ENCODE measurements at regions not wholly inside any gene's neighbourhood (a gene's known extent, or its start where the extent isn't known, plus 50 kb on each side); places are given as distances from the start of the nearest gene placed in this dataset.

DNA sequence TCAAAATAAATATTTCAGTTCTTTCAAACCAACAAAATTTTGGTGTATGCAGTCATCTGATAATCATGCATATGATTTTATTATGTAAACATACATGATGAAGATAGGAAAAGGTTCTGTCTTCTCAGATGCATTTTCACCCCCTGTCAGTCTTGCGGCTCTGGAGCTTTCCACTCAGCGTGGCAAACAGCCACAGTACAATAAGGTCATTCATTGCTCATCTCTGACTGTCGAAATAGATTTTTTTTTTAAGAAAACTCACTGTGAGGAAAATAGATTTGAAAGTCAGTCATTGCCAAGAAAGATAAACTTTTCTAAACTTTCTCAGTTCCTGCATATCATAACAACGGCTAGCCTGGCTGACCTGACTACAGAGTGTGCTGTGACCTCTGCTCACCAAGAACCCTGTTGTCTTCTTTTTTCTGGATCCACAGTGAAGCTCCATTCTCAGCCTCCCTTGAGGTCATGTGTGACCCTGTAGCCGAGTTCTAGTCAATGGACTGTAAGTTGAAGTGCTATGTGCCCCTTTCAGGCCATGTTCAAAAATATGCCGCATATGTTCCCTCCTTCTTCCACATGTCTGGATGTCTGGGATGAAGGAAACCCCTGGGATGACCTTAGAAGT, 519.6 kb downstream of the KLF5 start:
- Histone ChIP-seq H3K4me3 (no peak overlapping the region), H3K9me3 (ENCODE audit: low read depth) (no peaks in the 10 kb centered on the region), H3K36me3 (no peaks in the 10 kb centered on the region), H3K4me1 (ENCODE audit: low read depth) (no peaks in the 10 kb centered on the region), H3K27me3 (no peaks in the 10 kb centered on the region), H3K27ac (no peak overlapping the region)
- peak in 1 of 2 donors; percentile 47 for DNase-seq (ENCODE audit: low read depth in 1 of 2, low spot score in 1 of 2)
- TF ChIP-seq, protein P1, sequence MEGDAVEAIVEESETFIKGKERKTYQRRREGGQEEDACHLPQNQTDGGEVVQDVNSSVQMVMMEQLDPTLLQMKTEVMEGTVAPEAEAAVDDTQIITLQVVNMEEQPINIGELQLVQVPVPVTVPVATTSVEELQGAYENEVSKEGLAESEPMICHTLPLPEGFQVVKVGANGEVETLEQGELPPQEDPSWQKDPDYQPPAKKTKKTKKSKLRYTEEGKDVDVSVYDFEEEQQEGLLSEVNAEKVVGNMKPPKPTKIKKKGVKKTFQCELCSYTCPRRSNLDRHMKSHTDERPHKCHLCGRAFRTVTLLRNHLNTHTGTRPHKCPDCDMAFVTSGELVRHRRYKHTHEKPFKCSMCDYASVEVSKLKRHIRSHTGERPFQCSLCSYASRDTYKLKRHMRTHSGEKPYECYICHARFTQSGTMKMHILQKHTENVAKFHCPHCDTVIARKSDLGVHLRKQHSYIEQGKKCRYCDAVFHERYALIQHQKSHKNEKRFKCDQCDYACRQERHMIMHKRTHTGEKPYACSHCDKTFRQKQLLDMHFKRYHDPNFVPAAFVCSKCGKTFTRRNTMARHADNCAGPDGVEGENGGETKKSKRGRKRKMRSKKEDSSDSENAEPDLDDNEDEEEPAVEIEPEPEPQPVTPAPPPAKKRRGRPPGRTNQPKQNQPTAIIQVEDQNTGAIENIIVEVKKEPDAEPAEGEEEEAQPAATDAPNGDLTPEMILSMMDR (IDR thresholded peaks at IDR 0.05; ENCODE audit: low read depth, low read length), result no peak

DNA sequence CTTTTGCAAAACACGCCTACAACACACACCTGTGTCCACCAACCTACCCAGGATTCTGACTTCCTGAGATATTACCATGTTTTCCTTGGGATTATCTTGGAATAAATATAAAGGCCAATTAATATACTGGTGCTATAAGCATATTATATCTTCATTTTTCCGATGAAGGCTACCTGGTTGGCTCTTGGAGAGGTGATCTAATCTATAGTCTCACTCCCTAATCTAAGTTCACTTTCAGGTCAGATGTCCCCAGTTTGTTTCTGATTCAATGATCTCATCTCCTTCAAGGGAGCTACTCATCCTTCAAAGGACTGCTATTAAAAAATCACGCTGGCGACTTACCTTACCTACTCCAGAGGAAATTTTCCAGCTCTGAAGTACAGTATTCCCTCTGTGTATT, 517.5 kb downstream of the KLF5 start:
- H3K27ac ChIP-seq, result no peak overlapping the region
- no peaks in the 10 kb centered on the region for H3K4me1 ChIP-seq (ENCODE audit: low read depth)
- no peaks in the 10 kb centered on the region for H3K36me3 ChIP-seq
- no peak overlapping the region for H3K4me3 ChIP-seq
- TF ChIP-seq, protein P1 (IDR thresholded peaks at IDR 0.05; ENCODE audit: low read depth, low read length), result no peak
- no peaks in the 10 kb centered on the region for H3K9me3 ChIP-seq (ENCODE audit: low read depth)
- no peak for DNase-seq (ENCODE audit: low read depth in 1 of 2, low spot score in 1 of 2)
- H3K27me3 ChIP-seq, result no peaks in the 10 kb centered on the region

DNA sequence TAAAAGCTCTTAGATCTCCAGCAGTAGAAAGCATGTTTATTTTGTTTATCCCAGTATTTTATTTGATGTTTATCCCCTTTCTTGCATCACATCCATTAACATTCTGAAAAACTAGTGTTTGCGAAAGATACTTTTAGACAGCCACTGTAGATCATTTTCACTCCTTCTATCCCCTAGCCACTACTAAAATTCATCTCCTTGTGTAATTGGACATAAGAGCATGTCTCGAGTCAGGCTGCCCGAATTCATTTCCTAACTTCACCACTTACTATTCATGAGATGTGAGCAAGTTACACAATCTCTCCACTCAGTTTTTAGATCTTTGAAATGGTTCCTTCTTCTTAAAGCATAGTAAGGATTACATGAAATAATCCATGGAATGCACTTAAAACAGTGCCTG, 514.0 kb downstream of the KLF5 start:
- Histone ChIP-seq H3K4me1 (ENCODE audit: low read depth) (no peaks in the 10 kb centered on the region), H3K4me3 (no peak overlapping the region), H3K27me3 (no peaks in the 10 kb centered on the region), H3K36me3 (no peaks in the 10 kb centered on the region), H3K9me3 (ENCODE audit: low read depth) (no peaks in the 10 kb centered on the region), H3K27ac (no peak overlapping the region)
- no peak for DNase-seq (ENCODE audit: low read depth in 1 of 2, low spot score in 1 of 2)
- TF ChIP-seq, protein P1 (IDR thresholded peaks at IDR 0.05; ENCODE audit: low read depth, low read length), result no peak

DNA sequence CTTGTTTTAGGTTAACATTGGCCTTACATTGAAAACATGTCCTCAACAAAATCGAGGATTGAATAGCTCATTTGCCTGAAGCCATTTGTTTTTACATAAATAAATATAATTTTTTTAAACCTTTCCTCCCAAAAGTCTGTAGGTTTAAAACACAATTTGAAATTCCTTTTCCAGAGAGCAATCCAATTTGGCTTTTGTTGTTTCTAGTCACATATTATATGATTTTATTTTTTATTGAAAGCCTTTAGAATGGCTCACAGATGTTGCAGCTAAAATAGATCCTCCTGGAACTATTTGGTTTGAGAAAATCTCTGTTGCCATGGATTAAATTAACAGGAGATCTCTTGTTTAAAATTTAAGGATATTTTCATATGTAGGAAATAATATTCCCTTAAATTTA, 512.6 kb downstream of the KLF5 start:
- H3K36me3 ChIP-seq, result no peaks in the 10 kb centered on the region
- H3K4me3 ChIP-seq, result no peak overlapping the region
- H3K9me3 ChIP-seq (ENCODE audit: low read depth), result no peaks in the 10 kb centered on the region
- TF ChIP-seq, protein P1 (IDR thresholded peaks at IDR 0.05; ENCODE audit: low read depth, low read length), result no peak
- no peak overlapping the region for H3K27ac ChIP-seq
- H3K4me1 ChIP-seq (ENCODE audit: low read depth), result no peaks in the 10 kb centered on the region
- DNase-seq (ENCODE audit: low read depth in 1 of 2, low spot score in 1 of 2), result no peak
- no peaks in the 10 kb centered on the region for H3K27me3 ChIP-seq

DNA sequence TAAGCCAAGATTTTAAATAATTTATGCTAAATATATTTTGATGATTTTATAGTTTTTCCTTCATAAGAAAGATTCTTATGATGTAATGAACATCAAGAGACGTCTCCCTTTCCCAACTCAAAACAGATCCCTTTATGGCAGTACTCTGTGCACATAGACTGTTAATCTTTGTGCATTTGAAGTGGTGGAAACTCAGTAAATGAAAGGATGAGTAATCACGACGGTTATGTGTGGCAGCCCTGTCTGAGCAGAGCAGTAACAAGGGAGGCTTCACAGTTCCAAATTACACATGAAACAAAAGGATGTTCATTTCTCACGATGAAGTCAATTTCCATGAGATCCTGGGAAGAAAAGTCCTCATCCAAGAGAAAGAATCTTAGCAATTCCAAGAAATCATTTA, 498.1 kb downstream of the KLF5 start:
- H3K4me1 ChIP-seq (ENCODE audit: low read depth), result no peaks in the 10 kb centered on the region
- peak in 1 of 2 donors; percentile 6 for DNase-seq (ENCODE audit: low read depth in 1 of 2, low spot score in 1 of 2)

More for the DNA sequence above, 498.1 kb downstream of the KLF5 start:
- TF ChIP-seq, protein P1 (IDR thresholded peaks at IDR 0.05; ENCODE audit: low read depth, low read length), result no peak
- H3K27ac ChIP-seq, result no peak overlapping the region
- H3K4me3 ChIP-seq, result no peak overlapping the region
- H3K36me3 ChIP-seq, result no peaks in the 10 kb centered on the region
- H3K9me3 ChIP-seq (ENCODE audit: low read depth), result no peaks in the 10 kb centered on the region
- H3K27me3 ChIP-seq, result no peaks in the 10 kb centered on the region

Data from cardiac muscle cell (in vitro differentiated cells and primary cell).